Testis (tissue), 2 donors: ENCODE measurements at regions not wholly inside any gene's neighbourhood (a gene's known extent, or its start where the extent isn't known, plus 50 kb on each side); places are given as distances from the start of the nearest gene placed in this dataset.

Source experiments
- CTCF ChIP-seq, 3 experiments: fragments of 450-650 bp in 2 of 3; fragments of 200-600 bp in 1 of 3; sonication (generic) in 1 of 3; IDR thresholded peaks; one replicate each; pipeline ENCODE4 v1.5.1; 2016 to 2019; ENCODE audit warnings: antibody characterized with exemption in 3 of 3, mild to moderate bottlenecking in 2 of 3, moderate library complexity in 1 of 3
- POLR2A ChIP-seq: fragments of 450-650 bp; IDR thresholded peaks from one replicate; pipeline ENCODE4 v1.6.1; 2017; ENCODE audit warnings: antibody characterized with exemption, mild to moderate bottlenecking, moderate library complexity

- TF ChIP-seq CTCF (IDR thresholded peaks at IDR 0.05) (no peak), POLR2A (no peak)
Observed at GRCh38 chr11:21810650-21811049, 382.2 kb upstream of the ANO5 start.
